Liver (tissue), 7 donors: ENCODE measurements at regions not wholly inside any gene's neighbourhood (a gene's known extent, or its start where the extent isn't known, plus 50 kb on each side); places are given as distances from the start of the nearest gene placed in this dataset.
"Not testable (repeated sequence)": the region's sequence is repeated elsewhere in the genome, so short reads cannot be mapped to it uniquely, and the experiment has no call there.

Source experiments
- DNase-seq: peaks from one replicate; pipeline ENCODE4 v3.0.0-alpha.2; 2017; ENCODE audit warnings: low spot score
- H3K27ac ChIP-seq, 2 donors: one replicate each; pipeline ENCODE4 v1.7.0; 2013; ENCODE audit warnings: inconsistent platforms in 2 of 2, low read length in 2 of 2, control low read depth in 1 of 2, low read depth in 1 of 2, mild to moderate bottlenecking in 1 of 2
- H3K27me3 ChIP-seq, 4 donors: one replicate each; pipeline versions ENCODE4 v1.6.1 to v1.7.0; 2013; ENCODE audit warnings: low read length in 3 of 4, inconsistent platforms in 1 of 4, mild to moderate bottlenecking in 1 of 4, moderate library complexity in 1 of 4; ENCODE audit not compliant: control insufficient read depth in 4 of 4, insufficient read depth in 4 of 4
- H3K36me3 ChIP-seq, 4 donors: one replicate each; pipeline versions ENCODE4 v1.6.1 to v1.7.0; 2013; ENCODE audit warnings: low read length in 3 of 4, mild to moderate bottlenecking in 3 of 4, low read depth in 1 of 4, moderate library complexity in 1 of 4; ENCODE audit not compliant: control insufficient read depth in 4 of 4, insufficient read depth in 3 of 4
- H3K4me1 ChIP-seq, 4 donors: one replicate each; pipeline versions ENCODE4 v1.6.1 to v1.7.0; 2013; ENCODE audit warnings: low read length in 3 of 4, mild to moderate bottlenecking in 3 of 4, moderate library complexity in 1 of 4; ENCODE audit not compliant: control insufficient read depth in 4 of 4, insufficient read depth in 4 of 4
- H3K4me3 ChIP-seq, 3 donors: one replicate each; pipeline versions ENCODE4 v1.6.1 to v1.7.0; 2013; ENCODE audit warnings: low read length in 3 of 3, control low read depth in 1 of 3, low read depth in 1 of 3, mild to moderate bottlenecking in 1 of 3
- H3K9ac ChIP-seq, 2 donors: one replicate each; pipeline ENCODE4 v1.7.0; 2013; ENCODE audit warnings: low read length in 2 of 2, mild to moderate bottlenecking in 2 of 2, moderate library complexity in 2 of 2, control low read depth in 1 of 2, low read depth in 1 of 2
- H3K9me3 ChIP-seq, 4 donors: one replicate each; pipeline versions ENCODE4 v1.6.1 to v1.7.0; 2013; ENCODE audit warnings: low read length in 3 of 4; ENCODE audit not compliant: control insufficient read depth in 4 of 4
- ATF3 ChIP-seq: IDR thresholded peaks from 2 replicates; pipeline ENCODE4 v1.6.1; 2016; ENCODE audit warnings: antibody characterized with exemption
- EGR1 ChIP-seq, 2 donors: IDR thresholded peaks; 2 replicates each; pipeline ENCODE4 v1.6.1; 2016 to 2018; ENCODE audit warnings: antibody characterized with exemption in 2 of 2, low read depth in 2 of 2
- FOXA1 ChIP-seq: IDR thresholded peaks from 2 replicates; pipeline ENCODE4 v1.6.1; 2016; ENCODE audit warnings: antibody characterized with exemption
- FOXA2 ChIP-seq: IDR thresholded peaks from 2 replicates; pipeline ENCODE4 v1.6.1; 2016; ENCODE audit warnings: antibody characterized with exemption
- GABPA ChIP-seq, 2 donors: IDR thresholded peaks in 1 of 2; conservative IDR thresholded peaks in 1 of 2; 2 replicates each; pipeline ENCODE4 v1.6.1; 2016; ENCODE audit warnings: antibody characterized with exemption in 2 of 2, mild to moderate bottlenecking in 1 of 2, moderate library complexity in 1 of 2
- HNF4A ChIP-seq, 2 donors: conservative IDR thresholded peaks; 2 replicates each; pipeline ENCODE4 v1.6.1; 2016; ENCODE audit warnings: antibody characterized with exemption in 2 of 2, mild to moderate bottlenecking in 2 of 2
- HNF4G ChIP-seq: IDR thresholded peaks from 2 replicates; pipeline ENCODE4 v1.6.1; 2016; ENCODE audit warnings: antibody characterized with exemption
- JUND ChIP-seq, 2 donors: IDR thresholded peaks; 2 replicates each; pipeline ENCODE4 v1.6.1; 2016; ENCODE audit warnings: antibody characterized with exemption in 2 of 2
- RAD21 ChIP-seq, 2 donors: IDR thresholded peaks; 2 replicates each; pipeline ENCODE4 v1.6.1; 2016; ENCODE audit warnings: antibody characterized with exemption in 2 of 2, mild to moderate bottlenecking in 2 of 2
- RXRA ChIP-seq, 2 donors: IDR thresholded peaks; 2 replicates each; pipeline ENCODE4 v1.6.1; 2017 to 2018; ENCODE audit warnings: antibody characterized with exemption in 2 of 2, mild to moderate bottlenecking in 1 of 2
- SP1 ChIP-seq: IDR thresholded peaks from 2 replicates; pipeline ENCODE4 v1.6.1; 2018; ENCODE audit warnings: antibody characterized with exemption, mild to moderate bottlenecking
- TAF1 ChIP-seq: conservative IDR thresholded peaks from 2 replicates; pipeline ENCODE4 v1.6.1; 2016; ENCODE audit warnings: antibody characterized with exemption, mild to moderate bottlenecking
- ZBTB33 ChIP-seq: IDR thresholded peaks from 2 replicates; pipeline ENCODE4 v1.6.1; 2016; ENCODE audit warnings: antibody characterized with exemption
- WGBS: extraction: QIAGEN DNeasy Blood & Tissue Kit; methylation state at CpG from one replicate; pipeline ENCODE4 v1.1.7; 2013; 5-methylcytosine and 5-hydroxymethylcytosine counted together
- donor health status: healthy.
- donor health status: healthy.
- donor health status: healthy.
- donor health status: healthy.

- Histone ChIP-seq H3K27ac (no peak overlapping the region), H3K4me3 (no peak overlapping the region), H3K36me3 (no peaks in the 10 kb centered on the region), H3K9ac (no peak overlapping the region), H3K27me3 (no peaks in the 10 kb centered on the region), H3K4me1 (no peaks in the 10 kb centered on the region), H3K9me3 (no peaks in the 10 kb centered on the region)
- WGBS: 90% methylated on average over 9 of the region's 9 CpGs
- TF ChIP-seq TAF1: no peak
- no peak for TF ChIP-seq JUND (IDR thresholded peaks at IDR 0.05)
- no peak for TF ChIP-seq SP1
- TF ChIP-seq EGR1 (IDR thresholded peaks at IDR 0.05; ENCODE audit: low read depth in 2 of 2): no peak
- TF ChIP-seq RAD21 (IDR thresholded peaks at IDR 0.05): no peak
- no peak for TF ChIP-seq FOXA2
- peak; percentile 14 for DNase-seq
These were observed 186.8 kb upstream of the ZNF469 start for GRCh38 chr16:88195911-88196465.

GRCh38 chr16:88196471-88197400 is 186.0 kb upstream of the ZNF469 start:
- Histone ChIP-seq H3K36me3 (no peaks in the 10 kb centered on the region), H3K27me3 (no peaks in the 10 kb centered on the region), H3K9ac (no peak overlapping the region), H3K9me3 (no peaks in the 10 kb centered on the region), H3K27ac (no peak overlapping the region), H3K4me3 (no peak overlapping the region), H3K4me1 (no peaks in the 10 kb centered on the region)
- TF ChIP-seq ZBTB33 (no peak), GABPA (IDR thresholded peaks at IDR 0.05 in 1 of 2, conservative IDR thresholded peaks at IDR 0.05 in 1 of 2) (no peak), ATF3 (no peak), HNF4G (no peak), RXRA (IDR thresholded peaks at IDR 0.05) (no peak), TAF1 (no peak), RAD21 (IDR thresholded peaks at IDR 0.05) (no peak), JUND (IDR thresholded peaks at IDR 0.05) (no peak), FOXA2 (no peak), HNF4A (conservative IDR thresholded peaks at IDR 0.05) (no peak), SP1 (no peak)
- DNase-seq: peak; percentile 23
- WGBS: 85% methylated on average over 16 of the region's 16 CpGs

- no peak overlapping the region for H3K9ac ChIP-seq
- 88% methylated on average over 20 of the region's 20 CpGs for WGBS
- H3K4me3 ChIP-seq: no peak overlapping the region
- no peak overlapping the region for H3K27ac ChIP-seq
- no peaks in the 10 kb centered on the region for H3K27me3 ChIP-seq
- TF ChIP-seq RXRA (IDR thresholded peaks at IDR 0.05) (no peak), FOXA1 (no peak), HNF4G (no peak)
- no peaks in the 10 kb centered on the region for H3K4me1 ChIP-seq
- peak; percentile 8 for DNase-seq
- H3K9me3 ChIP-seq: no peaks in the 10 kb centered on the region
- H3K36me3 ChIP-seq: no peaks in the 10 kb centered on the region
These were observed 185.0 kb upstream of the ZNF469 start for GRCh38 chr16:88197481-88198456.

- not testable (repeated sequence) for H3K9ac ChIP-seq, H3K27ac ChIP-seq, H3K27me3 ChIP-seq, H3K9me3 ChIP-seq, H3K36me3 ChIP-seq, H3K4me3 ChIP-seq, H3K4me1 ChIP-seq
- DNase-seq: peak; percentile 24
- WGBS: 82% methylated on average over 25 of the region's 26 CpGs
These were observed 184.1 kb upstream of the ZNF469 start for GRCh38 chr16:88198457-88199295.
